ENCODE measurements at regions not wholly inside any gene's neighbourhood (a gene's known extent, or its start where the extent isn't known, plus 50 kb on each side); places are given as distances from the start of the nearest gene placed in this dataset.
"Not testable (repeated sequence)": the region's sequence is repeated elsewhere in the genome, so short reads cannot be mapped to it uniquely, and the experiment has no call there.

GRCh38 chr3:78090382-78090781 lies 1050.5 kb downstream of the ROBO2 start:
- DNase-seq = no peak

- DNase-seq = no peak
Observed at GRCh38 chr3:78091478-78092119, 1051.7 kb downstream of the ROBO2 start.

GRCh38 chr3:78092574-78092973 lies 1052.7 kb downstream of the ROBO2 start:
- DNase-seq = not testable (repeated sequence)

GRCh38 chr3:78096488-78097255 lies 1056.8 kb downstream of the ROBO2 start:
- no peak for DNase-seq

GRCh38 chr3:78098367-78098766 lies 1058.5 kb downstream of the ROBO2 start:
- DNase-seq = no peak

- no peak for DNase-seq
Observed at GRCh38 chr3:78101384-78101783, 1061.5 kb downstream of the ROBO2 start.

GRCh38 chr3:78108269-78108961 lies 1068.5 kb downstream of the ROBO2 start:
- DNase-seq = not testable (repeated sequence)

- no peak for DNase-seq
Observed at GRCh38 chr3:78112291-78113010, 1072.6 kb downstream of the ROBO2 start.

- DNase-seq = no peak
Observed at GRCh38 chr3:78115983-78116382, 1076.1 kb downstream of the ROBO2 start.

- no peak for DNase-seq
Observed at GRCh38 chr3:78116874-78117273, 1077.0 kb downstream of the ROBO2 start.

GRCh38 chr3:78123058-78123457 lies 1083.2 kb downstream of the ROBO2 start:
- DNase-seq = no peak

- no peak for DNase-seq
Observed at GRCh38 chr3:78129707-78130106, 1089.8 kb downstream of the ROBO2 start.

GRCh38 chr3:78130741-78131290 lies 1090.9 kb downstream of the ROBO2 start:
- DNase-seq = no peak

- no peak for DNase-seq
Observed at GRCh38 chr3:78134496-78134895, 1094.6 kb downstream of the ROBO2 start.

- DNase-seq = no peak
Observed at GRCh38 chr3:78139166-78139565, 1099.3 kb downstream of the ROBO2 start.

- DNase-seq = no peak
Observed at GRCh38 chr3:78140274-78140673, 1100.4 kb downstream of the ROBO2 start.

- no peak for DNase-seq
Observed at GRCh38 chr3:78140866-78141265, 1101.0 kb downstream of the ROBO2 start.

- DNase-seq = no peak
Observed at GRCh38 chr3:78141269-78141668, 1101.4 kb downstream of the ROBO2 start.

- no peak for DNase-seq
Observed at GRCh38 chr3:78143000-78143399, 1103.1 kb downstream of the ROBO2 start.

- DNase-seq = no peak
Observed at GRCh38 chr3:78148986-78149717, 1109.3 kb downstream of the ROBO2 start.

- no peak for DNase-seq
Observed at GRCh38 chr3:78153973-78154372, 1114.1 kb downstream of the ROBO2 start.

GRCh38 chr3:78154521-78155186 lies 1114.8 kb downstream of the ROBO2 start:
- DNase-seq = no peak

Measured in midbrain (tissue), 1 donor.